ENCODE measurements at regions not wholly inside any gene's neighbourhood (a gene's known extent, or its start where the extent isn't known, plus 50 kb on each side); places are given as distances from the start of the nearest gene placed in this dataset.

GRCh38 chr1:163436140-163436812 is 114.5 kb downstream of the NUF2 start:
- Histone ChIP-seq H3K4me3 (no peak overlapping the region), H3K27ac (no peak overlapping the region), H3K27me3 (no peaks in the 10 kb centered on the region), H3K4me1 (no peaks in the 10 kb centered on the region), H3K9me3 (no peaks in the 10 kb centered on the region), H3K36me3 (no peaks in the 10 kb centered on the region)
- intact Hi-C loops (cut with DNase I): no loop called here
- TF ChIP-seq POLR2A (IDR thresholded peaks at IDR 0.05): no peak
- no peak for TF ChIP-seq POLR2AphosphoS5 (IDR thresholded peaks at IDR 0.05; ENCODE audit: insufficient read depth in 1 of 2, low read depth in 1 of 2)
- no peak for TF ChIP-seq CTCF (IDR thresholded peaks at IDR 0.05)
- no peak for DNase-seq (ENCODE audit: extremely low spot score in 2 of 2)

- H3K27ac ChIP-seq: no peak overlapping the region
- intact Hi-C loops (cut with DNase I): no loop called here
Measured at GRCh38 chr1:163439471-163439870, 117.7 kb downstream of the NUF2 start.

GRCh38 chr1:163440090-163440489 is 118.3 kb downstream of the NUF2 start:
- intact Hi-C loops (cut with DNase I): no loop called here
- Histone ChIP-seq H3K27me3 (no peaks in the 10 kb centered on the region), H3K4me1 (no peaks in the 10 kb centered on the region), H3K9me3 (no peaks in the 10 kb centered on the region), H3K36me3 (no peaks in the 10 kb centered on the region), H3K4me3 (no peak overlapping the region), H3K27ac (no peak overlapping the region)
- TF ChIP-seq CTCF (IDR thresholded peaks at IDR 0.05) (no peak), POLR2A (IDR thresholded peaks at IDR 0.05) (no peak), POLR2AphosphoS5 (IDR thresholded peaks at IDR 0.05; ENCODE audit: insufficient read depth in 1 of 2, low read depth in 1 of 2) (no peak)
- no peak for DNase-seq (ENCODE audit: extremely low spot score in 2 of 2)

More at GRCh38 chr1:163439471-163439870, 117.7 kb downstream of the NUF2 start:
- TF ChIP-seq POLR2A (IDR thresholded peaks at IDR 0.05): no peak
- TF ChIP-seq POLR2AphosphoS5 (IDR thresholded peaks at IDR 0.05; ENCODE audit: insufficient read depth in 1 of 2, low read depth in 1 of 2): no peak
- no peak for TF ChIP-seq CTCF (IDR thresholded peaks at IDR 0.05)
- Histone ChIP-seq H3K27me3 (no peaks in the 10 kb centered on the region), H3K4me1 (no peaks in the 10 kb centered on the region), H3K4me3 (no peak overlapping the region), H3K36me3 (no peaks in the 10 kb centered on the region), H3K9me3 (no peaks in the 10 kb centered on the region)
- DNase-seq (ENCODE audit: extremely low spot score in 2 of 2): no peak

GRCh38 chr1:163442231-163442879 is 120.6 kb downstream of the NUF2 start:
- Histone ChIP-seq H3K4me3 (no peak overlapping the region), H3K9me3 (no peaks in the 10 kb centered on the region), H3K27ac (no peak overlapping the region), H3K4me1 (no peaks in the 10 kb centered on the region), H3K36me3 (no peaks in the 10 kb centered on the region), H3K27me3 (no peaks in the 10 kb centered on the region)
- TF ChIP-seq POLR2AphosphoS5 (IDR thresholded peaks at IDR 0.05; ENCODE audit: insufficient read depth in 1 of 2, low read depth in 1 of 2) (no peak), CTCF (IDR thresholded peaks at IDR 0.05) (no peak), POLR2A (IDR thresholded peaks at IDR 0.05) (no peak)
- intact Hi-C loops (cut with DNase I): no loop called here
- no peak for DNase-seq (ENCODE audit: extremely low spot score in 2 of 2)

- TF ChIP-seq POLR2AphosphoS5 (IDR thresholded peaks at IDR 0.05; ENCODE audit: insufficient read depth in 1 of 2, low read depth in 1 of 2) (no peak), POLR2A (IDR thresholded peaks at IDR 0.05) (no peak), CTCF (IDR thresholded peaks at IDR 0.05) (no peak)
- Histone ChIP-seq H3K36me3 (no peaks in the 10 kb centered on the region), H3K27ac (no peak overlapping the region), H3K9me3 (no peaks in the 10 kb centered on the region), H3K27me3 (no peaks in the 10 kb centered on the region), H3K4me3 (no peak overlapping the region), H3K4me1 (no peaks in the 10 kb centered on the region)
- no peak for DNase-seq (ENCODE audit: extremely low spot score in 2 of 2)
- intact Hi-C loops (cut with DNase I): no loop called here
Measured at GRCh38 chr1:163442895-163443294, 121.1 kb downstream of the NUF2 start.
